SU-DHL-6 (cell line): ENCODE measurements at regions not wholly inside any gene's neighbourhood (a gene's known extent, or its start where the extent isn't known, plus 50 kb on each side); places are given as distances from the start of the nearest gene placed in this dataset.

Source experiments
- H2AFZ ChIP-seq: fragments of 200-600 bp; sonication (generic); 2 replicates; pipeline ENCODE4 v1.6.1; 2014; ENCODE audit warnings: low read depth, mild to moderate bottlenecking, moderate library complexity, mixed read lengths, antibody characterized with exemption, low read length; ENCODE audit not compliant: severe bottlenecking
- H3F3A ChIP-seq: fragments of 200-600 bp; shearing (Covaris generic); 2 replicates; pipeline ENCODE4 v1.6.0; 2016; ENCODE audit warnings: antibody characterized with exemption, mild to moderate bottlenecking; ENCODE audit not compliant: insufficient read depth
- H3K27ac ChIP-seq: fragments of 200-600 bp; sonication (generic); 2 replicates; pipeline ENCODE4 v1.5.1; 2016; ENCODE audit warnings: low read depth, mild to moderate bottlenecking, low read length, moderate library complexity, mixed read lengths
- H3K27me3 ChIP-seq: fragments of 200-600 bp; sonication (generic), shearing (Covaris generic); 2 replicates; pipeline ENCODE4 v1.6.0; 2014; ENCODE audit warnings: mild to moderate bottlenecking, low read length
- H3K36me3 ChIP-seq: fragments of 200-600 bp; sonication (generic); 2 replicates; pipeline ENCODE4 v1.6.1; 2014; ENCODE audit warnings: mild to moderate bottlenecking, low read length, mixed read lengths
- H3K4me2 ChIP-seq: fragments of 300-600, 200-600 bp; shearing (Covaris generic), sonication (generic); 2 replicates; pipeline ENCODE4 v1.6.0; 2014; ENCODE audit warnings: low read length, low read depth, mild to moderate bottlenecking; ENCODE audit not compliant: poor library complexity, severe bottlenecking
- H3K4me3 ChIP-seq: fragments of 200-600 bp; sonication (generic); 2 replicates; pipeline ENCODE4 v1.5.1; 2014; ENCODE audit warnings: antibody characterized with exemption, low read length, mild to moderate bottlenecking, mixed read lengths; ENCODE audit not compliant: insufficient read depth, poor library complexity, severe bottlenecking
- H3K79me2 ChIP-seq: fragments of 200-600 bp; sonication (generic); 2 replicates; pipeline ENCODE4 v1.6.1; 2014; ENCODE audit warnings: mild to moderate bottlenecking, low read length, moderate library complexity; ENCODE audit not compliant: insufficient read depth
- H3K9ac ChIP-seq: fragments of 200-600 bp; sonication (generic); 2 replicates; pipeline ENCODE4 v1.7.0; 2014; ENCODE audit warnings: mild to moderate bottlenecking, low read length
- H3K9me2 ChIP-seq: fragments of 200-600 bp; sonication (generic); replicated peaks from 2 replicates; pipeline ENCODE4 v1.6.1; 2014; ENCODE audit warnings: low read length; ENCODE audit not compliant: insufficient read depth
- H3K9me3 ChIP-seq: fragments of 200-600 bp; sonication (generic); 2 replicates; pipeline ENCODE4 v1.6.1; 2014; ENCODE audit warnings: low read length, mixed read lengths; ENCODE audit not compliant: insufficient read depth
- H4K20me1 ChIP-seq: fragments of 200-600 bp; sonication (generic); 2 replicates; pipeline ENCODE4 v1.6.1; 2014; ENCODE audit warnings: low read depth, mild to moderate bottlenecking, antibody characterized with exemption, low read length, moderate library complexity, mixed read lengths
- CTCF ChIP-seq: fragments of 200-600 bp; sonication (generic); IDR thresholded peaks from one replicate; pipeline ENCODE4 v1.5.1; 2017; ENCODE audit warnings: antibody characterized with exemption, mild to moderate bottlenecking, low read length, moderate library complexity; ENCODE audit not compliant: insufficient read depth, poor library complexity, severe bottlenecking
- EZH2phosphoT487 ChIP-seq: fragments of 200-600 bp; sonication (generic), shearing (Covaris generic); conservative IDR thresholded peaks from 2 replicates; pipeline ENCODE4 v1.6.1; 2018; ENCODE audit warnings: mild to moderate bottlenecking, antibody characterized with exemption, low read length, moderate library complexity, mixed read lengths

GRCh38 chr5:118088448-118088847 lies 899.9 kb downstream of the DTWD2 start:
- no peak overlapping the region for H3K27ac ChIP-seq
- no peak overlapping the region for H3K4me2 ChIP-seq
- H3K79me2 ChIP-seq, result no peaks in the 10 kb centered on the region
- no peaks in the 10 kb centered on the region for H3K9me3 ChIP-seq
- H3K27me3 ChIP-seq, result no peaks in the 10 kb centered on the region
- no peaks in the 10 kb centered on the region for H3K36me3 ChIP-seq
- H3K4me3 ChIP-seq, result no peak overlapping the region
- H3K9me2 ChIP-seq, result no peaks in the 10 kb centered on the region
- no peak for TF ChIP-seq CTCF
- no peak for TF ChIP-seq EZH2phosphoT487
- H4K20me1 ChIP-seq, result no peaks in the 10 kb centered on the region
- H3K9ac ChIP-seq, result no peak overlapping the region
- H2AFZ ChIP-seq, result no peak overlapping the region
- H3F3A ChIP-seq, result no peaks in the 10 kb centered on the region

- H3K36me3 ChIP-seq, result no peaks in the 10 kb centered on the region
- no peak overlapping the region for H2AFZ ChIP-seq
- H3K27me3 ChIP-seq, result no peaks in the 10 kb centered on the region
- H3K4me3 ChIP-seq, result no peak overlapping the region
- no peak overlapping the region for H3K9ac ChIP-seq
- no peaks in the 10 kb centered on the region for H3K9me2 ChIP-seq
- no peak for TF ChIP-seq EZH2phosphoT487
- no peak for TF ChIP-seq CTCF
- no peaks in the 10 kb centered on the region for H3F3A ChIP-seq
- no peak overlapping the region for H3K27ac ChIP-seq
- H3K4me2 ChIP-seq, result no peak overlapping the region
- no peaks in the 10 kb centered on the region for H4K20me1 ChIP-seq
- no peaks in the 10 kb centered on the region for H3K79me2 ChIP-seq
- H3K9me3 ChIP-seq, result no peaks in the 10 kb centered on the region
Observed at GRCh38 chr5:118076490-118076889, 911.9 kb downstream of the DTWD2 start.

DNA sequence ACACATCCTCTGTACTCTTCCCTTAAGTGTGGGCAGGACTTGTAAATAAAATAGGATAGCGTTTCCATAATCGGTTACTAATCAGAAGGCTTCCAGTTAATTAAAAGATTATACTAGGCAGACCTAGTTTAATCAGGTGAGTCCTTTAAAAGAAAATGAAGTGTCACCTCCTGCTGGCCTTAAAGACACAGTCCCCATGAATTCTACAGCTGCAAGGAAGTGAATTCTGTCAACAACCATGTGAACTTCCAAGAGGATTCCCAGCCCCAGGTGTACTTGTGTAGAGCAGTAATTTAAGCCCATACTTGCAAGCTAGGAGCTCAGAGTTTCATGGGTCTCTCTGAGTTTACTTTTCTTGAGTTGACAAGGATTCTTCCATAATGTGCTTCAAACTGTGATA lies 918.3 kb downstream of the DTWD2 start:
- H3K4me2 ChIP-seq, result no peak overlapping the region
- H2AFZ ChIP-seq, result no peak overlapping the region
- no peak overlapping the region for H3K27ac ChIP-seq
- H3K36me3 ChIP-seq, result no peaks in the 10 kb centered on the region
- H3F3A ChIP-seq, result no peaks in the 10 kb centered on the region
- TF ChIP-seq CTCF (no peak), EZH2phosphoT487 (no peak)
- no peak overlapping the region for H3K4me3 ChIP-seq
- H3K9ac ChIP-seq, result no peak overlapping the region
- no peaks in the 10 kb centered on the region for H3K27me3 ChIP-seq
- H3K9me3 ChIP-seq, result no peaks in the 10 kb centered on the region
- no peaks in the 10 kb centered on the region for H3K9me2 ChIP-seq
- no peaks in the 10 kb centered on the region for H4K20me1 ChIP-seq
- H3K79me2 ChIP-seq, result no peaks in the 10 kb centered on the region

DNA sequence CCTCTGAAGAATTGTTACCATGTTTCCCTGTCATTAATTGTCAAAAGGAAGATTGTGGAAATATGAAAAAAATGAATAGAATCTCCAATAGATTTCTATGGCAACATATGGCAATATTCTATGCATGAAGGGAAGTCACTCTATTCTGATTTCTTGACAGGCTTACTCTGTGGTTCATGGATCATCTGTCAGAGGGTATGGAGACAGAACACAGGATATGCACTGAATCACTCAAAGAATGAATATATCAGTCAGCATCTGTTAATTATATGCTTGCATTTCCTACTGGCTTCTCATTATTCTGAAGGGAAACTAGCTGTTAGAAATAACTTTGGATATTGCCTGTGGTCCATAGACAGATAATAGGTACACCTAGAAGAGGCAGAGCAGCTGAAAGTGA lies 918.9 kb downstream of the DTWD2 start:
- H4K20me1 ChIP-seq, result no peaks in the 10 kb centered on the region
- TF ChIP-seq EZH2phosphoT487 (no peak), CTCF (no peak)
- H3K36me3 ChIP-seq, result no peaks in the 10 kb centered on the region
- H3K4me2 ChIP-seq, result no peak overlapping the region
- H3K9me3 ChIP-seq, result no peaks in the 10 kb centered on the region
- H3K27ac ChIP-seq, result no peak overlapping the region
- no peaks in the 10 kb centered on the region for H3K9me2 ChIP-seq
- H3F3A ChIP-seq, result no peaks in the 10 kb centered on the region
- H3K4me3 ChIP-seq, result no peak overlapping the region
- H3K9ac ChIP-seq, result no peak overlapping the region
- no peaks in the 10 kb centered on the region for H3K27me3 ChIP-seq
- no peaks in the 10 kb centered on the region for H3K79me2 ChIP-seq
- no peak overlapping the region for H2AFZ ChIP-seq
